ENCODE measurements at regions not wholly inside any gene's neighbourhood (a gene's known extent, or its start where the extent isn't known, plus 50 kb on each side); places are given as distances from the start of the nearest gene placed in this dataset.

DNA sequence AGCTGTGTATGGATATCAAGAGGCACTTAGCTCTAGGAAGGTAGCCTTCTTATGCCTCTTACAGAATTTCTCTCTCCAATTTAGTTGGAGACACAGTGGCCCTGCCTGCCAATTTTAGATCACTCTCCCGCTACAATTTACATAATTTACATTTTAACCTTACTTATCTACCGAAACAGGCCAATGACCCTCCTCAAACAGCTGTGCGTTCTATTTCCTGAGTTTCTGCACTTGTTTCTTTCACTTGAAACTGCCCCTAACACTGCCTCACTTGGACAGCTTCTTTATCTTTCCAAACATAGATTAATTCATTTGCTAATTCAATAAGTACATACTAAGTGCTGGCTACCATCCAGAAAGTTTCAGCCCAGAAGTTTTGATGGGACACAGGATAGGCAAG, 52.9 kb upstream of the HDDC2 start:
- TF ChIP-seq POLR2AphosphoS5 (IDR thresholded peaks at IDR 0.05) (no peak), EP300 (IDR thresholded peaks at IDR 0.05) (no peak), POLR2A (IDR thresholded peaks at IDR 0.05; ENCODE audit: low read depth) (no peak)
- TF ChIP-seq, protein P1, sequence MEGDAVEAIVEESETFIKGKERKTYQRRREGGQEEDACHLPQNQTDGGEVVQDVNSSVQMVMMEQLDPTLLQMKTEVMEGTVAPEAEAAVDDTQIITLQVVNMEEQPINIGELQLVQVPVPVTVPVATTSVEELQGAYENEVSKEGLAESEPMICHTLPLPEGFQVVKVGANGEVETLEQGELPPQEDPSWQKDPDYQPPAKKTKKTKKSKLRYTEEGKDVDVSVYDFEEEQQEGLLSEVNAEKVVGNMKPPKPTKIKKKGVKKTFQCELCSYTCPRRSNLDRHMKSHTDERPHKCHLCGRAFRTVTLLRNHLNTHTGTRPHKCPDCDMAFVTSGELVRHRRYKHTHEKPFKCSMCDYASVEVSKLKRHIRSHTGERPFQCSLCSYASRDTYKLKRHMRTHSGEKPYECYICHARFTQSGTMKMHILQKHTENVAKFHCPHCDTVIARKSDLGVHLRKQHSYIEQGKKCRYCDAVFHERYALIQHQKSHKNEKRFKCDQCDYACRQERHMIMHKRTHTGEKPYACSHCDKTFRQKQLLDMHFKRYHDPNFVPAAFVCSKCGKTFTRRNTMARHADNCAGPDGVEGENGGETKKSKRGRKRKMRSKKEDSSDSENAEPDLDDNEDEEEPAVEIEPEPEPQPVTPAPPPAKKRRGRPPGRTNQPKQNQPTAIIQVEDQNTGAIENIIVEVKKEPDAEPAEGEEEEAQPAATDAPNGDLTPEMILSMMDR (IDR thresholded peaks at IDR 0.05) = no peak
- H3K4me1 ChIP-seq = peaks cover 0 to 3% (median 0%) of the 10 kb centered on the region in 4 donors
- DNase-seq (ENCODE audit: extremely low spot score) = no peak
- 75% methylated on average over 3 of the region's 3 CpGs for WGBS
- H3K27me3 ChIP-seq = peaks cover 0 to 3% (median 0%) of the 10 kb centered on the region in 4 donors
- H3K9me3 ChIP-seq = no peaks in the 10 kb centered on the region
- no peak overlapping the region for H3K4me3 ChIP-seq
- intact Hi-C loops (cut with DNase I) = no loop called here
- no peak overlapping the region for H3K27ac ChIP-seq (replicated peaks in 1 of 4)
- no peaks in the 10 kb centered on the region for H3K36me3 ChIP-seq

DNA sequence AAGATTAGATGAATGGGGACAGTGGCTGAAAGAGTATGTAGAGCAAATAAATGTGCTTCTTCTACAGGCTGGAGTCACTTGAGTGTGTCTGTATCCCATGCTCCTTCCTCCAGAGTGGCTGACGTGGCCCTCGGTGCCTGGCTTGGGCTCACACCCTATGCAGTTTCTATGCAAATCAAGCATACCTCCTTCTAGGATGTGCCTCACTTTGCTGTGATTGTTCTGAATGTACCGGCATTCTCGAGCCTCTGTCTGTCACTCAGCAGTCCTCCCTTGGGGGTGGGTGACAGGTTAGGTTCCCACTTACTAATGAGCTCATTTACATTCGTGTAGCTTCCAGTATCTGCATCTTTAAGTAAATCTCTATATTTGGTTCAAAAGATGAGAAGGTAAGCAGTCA, 55.1 kb upstream of the HDDC2 start:
- WGBS = 74% methylated on average over 5 of the region's 5 CpGs
- TF ChIP-seq POLR2AphosphoS5 (IDR thresholded peaks at IDR 0.05) = no peak
- TF ChIP-seq, protein P1 (IDR thresholded peaks at IDR 0.05) = no peak
- TF ChIP-seq EP300 (IDR thresholded peaks at IDR 0.05) = no peak
- TF ChIP-seq POLR2A (IDR thresholded peaks at IDR 0.05; ENCODE audit: low read depth) = no peak
- Histone ChIP-seq H3K9me3 (no peaks in the 10 kb centered on the region), H3K36me3 (no peaks in the 10 kb centered on the region), H3K4me3 (no peak overlapping the region), H3K4me1 (peaks cover 0 to 5% (median 1%) of the 10 kb centered on the region in 4 donors), H3K27me3 (peaks cover 0 to 3% (median 0%) of the 10 kb centered on the region in 4 donors), H3K27ac (replicated peaks in 1 of 4) (no peak overlapping the region)
- no peak for DNase-seq (ENCODE audit: extremely low spot score)
- intact Hi-C loops (cut with DNase I) = no loop called here

DNA sequence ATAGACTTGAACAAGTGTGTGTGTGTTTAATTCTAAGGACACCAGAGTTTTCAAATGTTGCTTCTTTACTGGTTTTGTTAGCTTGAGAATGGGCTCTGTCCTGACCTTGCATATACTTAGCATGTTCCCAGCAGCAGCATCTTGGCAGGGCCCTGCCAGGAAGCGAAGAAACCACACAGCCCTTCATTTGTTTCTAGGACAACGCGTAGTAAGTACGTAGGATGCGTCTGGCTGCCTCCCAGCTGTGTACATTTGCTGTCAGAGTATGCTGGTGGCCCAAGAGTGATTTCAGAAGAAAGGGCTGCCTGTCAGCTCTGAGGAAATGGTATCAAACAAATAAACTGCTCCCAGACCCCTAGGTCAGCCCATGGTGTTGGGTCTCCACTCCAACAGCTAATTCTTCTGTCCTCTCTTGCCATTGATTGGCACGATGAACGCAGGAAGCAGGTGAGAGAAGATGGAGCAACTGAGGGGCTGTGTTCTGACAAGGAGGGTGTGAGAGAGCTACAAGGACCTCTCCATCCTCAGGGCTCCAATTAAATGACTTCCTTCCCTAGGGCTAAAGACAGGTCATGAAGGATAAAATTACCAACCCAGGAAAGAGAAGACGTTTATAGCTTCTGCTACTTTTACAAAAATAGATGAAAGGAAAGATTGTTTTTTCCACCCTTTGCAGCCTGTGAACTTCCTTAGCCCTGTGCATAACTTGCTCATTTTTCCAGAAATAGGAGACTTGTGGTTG, 55.9 kb upstream of the HDDC2 start:
- peak in 1 of 2 donors; percentile 11 for TF ChIP-seq POLR2AphosphoS5 (IDR thresholded peaks at IDR 0.05)
- TF ChIP-seq EP300 (IDR thresholded peaks at IDR 0.05) = no peak
- intact Hi-C loops (cut with DNase I) = no loop called here
- Histone ChIP-seq H3K9me3 (no peaks in the 10 kb centered on the region), H3K27me3 (peaks cover 0 to 3% (median 0%) of the 10 kb centered on the region in 4 donors), H3K27ac (replicated peaks in 1 of 4) (no peak overlapping the region), H3K36me3 (no peaks in the 10 kb centered on the region), H3K4me3 (no peak overlapping the region), H3K4me1 (peaks cover 2 to 11% (median 3%) of the 10 kb centered on the region in 4 donors)
- DNase-seq (ENCODE audit: extremely low spot score) = no peak
- 36% methylated on average over 8 of the region's 8 CpGs for WGBS

DNA sequence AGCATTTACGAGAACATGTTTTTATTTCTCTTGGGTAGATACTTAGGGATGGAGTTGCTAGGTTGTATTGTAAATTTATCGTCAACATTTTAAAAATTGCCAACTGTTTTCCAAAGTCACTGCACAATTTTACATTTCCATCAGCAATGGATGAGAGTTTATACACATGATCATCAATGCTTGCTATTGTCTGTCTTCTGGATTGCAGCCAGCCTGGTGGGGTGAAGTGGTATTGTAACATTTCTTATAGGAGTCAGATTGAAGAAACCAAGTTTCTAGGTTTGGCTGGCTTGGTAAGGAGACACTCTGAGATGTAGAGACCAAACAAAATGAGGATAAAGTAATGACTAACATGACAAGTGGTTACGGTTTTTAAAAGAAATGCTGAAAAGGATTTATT, 57.1 kb upstream of the HDDC2 start:
- Histone ChIP-seq H3K4me1 (peaks cover 6 to 23% (median 14%) of the 10 kb centered on the region in 4 donors), H3K36me3 (no peaks in the 10 kb centered on the region), H3K9me3 (no peaks in the 10 kb centered on the region), H3K4me3 (no peak overlapping the region), H3K27ac (replicated peaks in 1 of 4) (no peak overlapping the region), H3K27me3 (peaks cover 0 to 11% (median 0%) of the 10 kb centered on the region in 4 donors)
- no peak for DNase-seq (ENCODE audit: extremely low spot score)
- 82% methylated on average over 3 of the region's 3 CpGs for WGBS
- intact Hi-C loops (cut with DNase I) = no loop called here
- TF ChIP-seq EP300 (IDR thresholded peaks at IDR 0.05) = no peak
- TF ChIP-seq POLR2AphosphoS5 (IDR thresholded peaks at IDR 0.05) = no peak
- TF ChIP-seq, protein P1 (IDR thresholded peaks at IDR 0.05) = no peak
- TF ChIP-seq POLR2A (IDR thresholded peaks at IDR 0.05; ENCODE audit: low read depth) = no peak

DNA sequence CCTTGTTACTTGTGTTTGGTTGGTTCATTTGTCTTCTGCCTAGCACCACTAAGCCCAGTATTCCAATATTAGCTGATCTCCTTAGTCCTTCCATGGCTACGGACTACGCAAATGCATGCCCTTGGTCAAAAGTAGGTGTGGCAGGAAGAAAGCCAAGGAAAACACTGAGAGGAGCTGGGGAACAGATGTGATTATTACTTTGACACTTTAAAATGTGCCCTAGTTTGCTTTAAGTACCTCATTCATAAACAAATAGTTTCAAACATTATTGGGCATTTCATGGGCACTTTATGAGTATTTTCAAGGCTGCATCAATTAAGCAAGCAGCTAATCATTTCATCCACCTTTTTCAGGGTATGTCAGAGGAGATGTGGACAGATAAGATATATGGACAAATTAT, 60.1 kb upstream of the HDDC2 start:
- Histone ChIP-seq H3K27me3 (peaks cover 0 to 12% (median 0%) of the 10 kb centered on the region in 4 donors), H3K4me3 (no peak overlapping the region), H3K27ac (replicated peaks in 1 of 4) (peak overlapping the region in 1 of 4 donors; percentile 76), H3K36me3 (no peaks in the 10 kb centered on the region), H3K9me3 (no peaks in the 10 kb centered on the region), H3K4me1 (peaks cover 6 to 30% (median 23%) of the 10 kb centered on the region in 4 donors)
- no peak for DNase-seq (ENCODE audit: extremely low spot score)
- WGBS = 60% methylated on average over 2 of the region's 2 CpGs
- TF ChIP-seq, protein P1 (IDR thresholded peaks at IDR 0.05) = no peak
- TF ChIP-seq EP300 (IDR thresholded peaks at IDR 0.05) (no peak), POLR2A (IDR thresholded peaks at IDR 0.05; ENCODE audit: low read depth) (no peak), POLR2AphosphoS5 (IDR thresholded peaks at IDR 0.05) (no peak)
- intact Hi-C loops (cut with DNase I) = no loop called here
